ENCODE measurements at regions not wholly inside any gene's neighbourhood (a gene's known extent, or its start where the extent isn't known, plus 50 kb on each side); places are given as distances from the start of the nearest gene placed in this dataset.

DNA sequence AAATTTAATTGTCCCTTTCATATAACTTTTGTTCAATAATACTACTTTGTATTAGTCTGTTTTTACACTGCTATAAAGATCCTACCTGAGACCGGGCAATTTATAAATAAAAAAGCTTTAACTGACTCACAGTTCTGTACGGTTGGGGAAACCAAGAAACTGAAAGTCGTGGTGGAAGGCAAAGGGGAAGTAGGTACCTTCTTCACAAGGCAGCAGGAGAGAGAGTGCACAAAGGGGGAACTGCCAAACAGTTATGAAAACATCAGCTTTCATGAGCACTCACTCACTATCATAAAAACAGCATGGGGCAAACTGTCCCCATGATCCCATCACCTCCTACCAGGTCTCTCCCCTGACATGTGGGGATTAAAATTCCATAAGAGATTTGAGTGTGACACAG is 1069.0 kb downstream of the FSCB start:
- 16% methylated on average over 3 of the region's 3 CpGs for WGBS (ENCODE audit: missing lambda C conversion rate)
- FAIRE-seq (no peak), ATAC-seq (no peak), DNase-seq (ENCODE audit: low read depth in 1 of 2, low spot score in 1 of 2) (no peak)
- ChIA-PET CTCF (interaction anchor here (0.7 kb wide), 1 partner anchor 1440 kb away, joined by 3 read pairs; no protein-coding TSS in a partner anchor), POLR2A (no interaction called here)
- TF ChIP-seq HOXB5 (CRISPR knock-in tag; IDR thresholded peaks at IDR 0.05), result no peak
- no peak for TF ChIP-seq HEYL (CRISPR knock-in tag; IDR thresholded peaks at IDR 0.05)
- TF ChIP-seq CBX8 (IDR thresholded peaks at IDR 0.05), result no peak
- no peak for TF ChIP-seq REST (IDR thresholded peaks at IDR 0.05)
- TF ChIP-seq EHMT2 (IDR thresholded peaks at IDR 0.05; ENCODE audit: low read depth), result no peak
- TF ChIP-seq KDM1A (IDR thresholded peaks at IDR 0.05; ENCODE audit: low read depth), result no peak
- no peak for TF ChIP-seq ATOH8 (CRISPR knock-in tag; IDR thresholded peaks at IDR 0.05; ENCODE audit: low read depth)
- no peak for TF ChIP-seq POLR2AphosphoS2 (conservative IDR thresholded peaks at IDR 0.05; ENCODE audit: low read length)
- TF ChIP-seq HOXB13 (CRISPR knock-in tag; IDR thresholded peaks at IDR 0.05; ENCODE audit: low read depth), result no peak
- TF ChIP-seq RAD21 (conservative IDR thresholded peaks at IDR 0.05 in 1 of 2, IDR thresholded peaks at IDR 0.05 in 1 of 2), result no peak
- no peak for TF ChIP-seq RNF2 (IDR thresholded peaks at IDR 0.05; ENCODE audit: borderline replicate concordance, low read depth)
- no peak for TF ChIP-seq CBX2 (IDR thresholded peaks at IDR 0.05; ENCODE audit: borderline replicate concordance, low read depth)
- H3K4me1 ChIP-seq, result no peaks in the 10 kb centered on the region
- H3K4me3 ChIP-seq, result no peak overlapping the region
- H3K4me2 ChIP-seq, result no peak overlapping the region
- H3K27ac ChIP-seq, result no peak overlapping the region
- H3K9me3 ChIP-seq, result no peaks in the 10 kb centered on the region

DNA sequence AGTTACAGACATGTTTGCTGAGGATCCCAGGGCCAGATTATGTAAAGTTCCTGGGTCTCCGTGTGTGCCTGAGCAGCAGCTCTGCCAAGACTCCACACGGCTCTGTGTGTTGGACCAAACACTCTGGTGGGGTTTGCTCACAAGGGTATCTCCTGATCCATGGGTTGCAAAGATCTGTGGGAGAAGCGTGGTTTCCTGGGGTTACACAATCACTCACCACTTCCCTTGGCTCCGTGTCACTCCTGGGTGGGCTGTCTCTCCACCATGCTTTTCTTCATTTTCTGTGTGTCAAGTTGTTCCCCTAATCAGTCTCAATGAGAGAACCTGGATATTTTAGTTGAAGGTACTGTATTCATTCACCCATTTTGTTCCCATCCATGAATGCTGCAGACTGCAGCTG is 1088.8 kb downstream of the FSCB start:
- no peak for DNase-seq (ENCODE audit: low read depth in 1 of 2, low spot score in 1 of 2)
- H3K27ac ChIP-seq, result no peak overlapping the region
- TF ChIP-seq HES2 (IDR thresholded peaks at IDR 0.05) (no peak), ZSCAN20 (CRISPR knock-in tag; IDR thresholded peaks at IDR 0.05) (no peak), JUNB (IDR thresholded peaks at IDR 0.05) (no peak), RCOR1 (IDR thresholded peaks at IDR 0.05; ENCODE audit: low read depth, low read length) (no peak), HEYL (CRISPR knock-in tag; IDR thresholded peaks at IDR 0.05) (no peak), NR3C1 (IDR thresholded peaks at IDR 0.05) (no peak), ZC3H11A (IDR thresholded peaks at IDR 0.05) (no peak), HMGXB4 (CRISPR knock-in tag; IDR thresholded peaks at IDR 0.05; ENCODE audit: borderline replicate concordance) (no peak), CEBPB (IDR thresholded peaks at IDR 0.05) (no peak), POLR2AphosphoS2 (conservative IDR thresholded peaks at IDR 0.05; ENCODE audit: low read length) (no peak), ZNF302 (CRISPR knock-in tag; IDR thresholded peaks at IDR 0.05) (no peak), CHD4 (IDR thresholded peaks at IDR 0.05; ENCODE audit: borderline replicate concordance) (no peak), CBX2 (IDR thresholded peaks at IDR 0.05; ENCODE audit: borderline replicate concordance, low read depth) (no peak), JUN (IDR thresholded peaks at IDR 0.05) (no peak), REST (IDR thresholded peaks at IDR 0.05) (no peak)
- TF ChIP-seq, protein P1, sequence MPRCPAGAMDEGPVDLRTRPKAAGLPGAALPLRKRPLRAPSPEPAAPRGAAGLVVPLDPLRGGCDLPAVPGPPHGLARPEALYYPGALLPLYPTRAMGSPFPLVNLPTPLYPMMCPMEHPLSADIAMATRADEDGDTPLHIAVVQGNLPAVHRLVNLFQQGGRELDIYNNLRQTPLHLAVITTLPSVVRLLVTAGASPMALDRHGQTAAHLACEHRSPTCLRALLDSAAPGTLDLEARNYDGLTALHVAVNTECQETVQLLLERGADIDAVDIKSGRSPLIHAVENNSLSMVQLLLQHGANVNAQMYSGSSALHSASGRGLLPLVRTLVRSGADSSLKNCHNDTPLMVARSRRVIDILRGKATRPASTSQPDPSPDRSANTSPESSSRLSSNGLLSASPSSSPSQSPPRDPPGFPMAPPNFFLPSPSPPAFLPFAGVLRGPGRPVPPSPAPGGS (IDR thresholded peaks at IDR 0.05), result no peak
- TF ChIP-seq, protein P2, sequence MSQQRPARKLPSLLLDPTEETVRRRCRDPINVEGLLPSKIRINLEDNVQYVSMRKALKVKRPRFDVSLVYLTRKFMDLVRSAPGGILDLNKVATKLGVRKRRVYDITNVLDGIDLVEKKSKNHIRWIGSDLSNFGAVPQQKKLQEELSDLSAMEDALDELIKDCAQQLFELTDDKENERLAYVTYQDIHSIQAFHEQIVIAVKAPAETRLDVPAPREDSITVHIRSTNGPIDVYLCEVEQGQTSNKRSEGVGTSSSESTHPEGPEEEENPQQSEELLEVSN (IDR thresholded peaks at IDR 0.05; ENCODE audit: borderline replicate concordance, low read depth), result no peak
- FAIRE-seq, result no peak
- ChIA-PET POLR2A (no interaction called here), CTCF (no interaction called here)
- no peak overlapping the region for H3K4me3 ChIP-seq
- no peak for ATAC-seq
- no peaks in the 10 kb centered on the region for H3K9me3 ChIP-seq
- 19% methylated on average over 4 of the region's 4 CpGs for WGBS (ENCODE audit: missing lambda C conversion rate)
- H3K4me2 ChIP-seq, result no peak overlapping the region
- no peaks in the 10 kb centered on the region for H3K4me1 ChIP-seq
